Upper lobe of left lung (tissue), 4 donors: ENCODE measurements at regions not wholly inside any gene's neighbourhood (a gene's known extent, or its start where the extent isn't known, plus 50 kb on each side); places are given as distances from the start of the nearest gene placed in this dataset.
"Not testable (repeated sequence)": the region's sequence is repeated elsewhere in the genome, so short reads cannot be mapped to it uniquely, and the experiment has no call there.

Experiments
- CTCF ChIP-seq, 6 experiments: fragments of 450-650 bp in 4 of 6; fragments of 200-600 bp in 2 of 6; sonication (generic) in 2 of 6; IDR thresholded peaks; one replicate each; pipeline ENCODE4 v1.5.1; 2016 to 2019; ENCODE audit warnings: antibody characterized with exemption in 6 of 6
- EP300 ChIP-seq, 4 donors: sonication (generic); formaldehyde crosslinking; IDR thresholded peaks; one replicate each; pipeline ENCODE4 v1.5.1; 2017; ENCODE audit warnings: antibody characterized with exemption in 4 of 4, control low read depth in 2 of 4
- POLR2A ChIP-seq, 4 donors: fragments of 450-650 bp; IDR thresholded peaks; one replicate each; pipeline ENCODE4 v1.5.1; 2016 to 2017; ENCODE audit warnings: antibody characterized with exemption in 4 of 4, mild to moderate bottlenecking in 2 of 4
- POLR2AphosphoS5 ChIP-seq, 2 donors: sonication (generic); formaldehyde crosslinking; IDR thresholded peaks; one replicate each; pipeline ENCODE4 v1.5.1; 2017; ENCODE audit warnings: antibody characterized with exemption in 2 of 2

DNA sequence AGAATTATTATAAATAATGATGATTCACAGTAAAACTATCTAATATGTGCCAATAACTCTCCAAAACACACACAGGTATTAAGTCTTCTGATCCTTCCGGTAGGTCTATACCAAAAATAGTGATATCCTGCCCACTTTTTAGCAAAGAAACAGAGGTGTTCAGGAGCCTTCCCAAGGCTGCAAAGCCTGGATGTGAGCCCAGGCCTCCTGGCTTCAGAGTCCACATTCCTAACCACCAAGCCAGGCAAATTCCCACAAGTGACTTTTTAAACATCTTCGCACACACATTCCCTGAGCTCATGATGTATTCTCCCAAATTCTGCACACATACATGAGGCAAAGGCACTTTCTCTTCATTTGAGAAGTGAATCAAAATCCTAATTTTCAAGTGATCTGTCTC lies 376.6 kb downstream of the BCL2L11 start:
- not testable (repeated sequence) for TF ChIP-seq CTCF, EP300, POLR2AphosphoS5, POLR2A (IDR thresholded peaks at IDR 0.05)
